ENCODE measurements at regions not wholly inside any gene's neighbourhood (a gene's known extent, or its start where the extent isn't known, plus 50 kb on each side); places are given as distances from the start of the nearest gene placed in this dataset.

GRCh38 chr4:120622601-120623000 lies 299.9 kb downstream of the PRDM5 start:
- Histone ChIP-seq H3K9me3 (ENCODE audit: low read length) (no peaks in the 10 kb centered on the region), H3K4me3 (replicated peaks in 1 of 3; ENCODE audit: insufficient read depth in 1 of 3, low read depth in 2 of 3, low read length in 3 of 3) (no peak overlapping the region), H3K9ac (ENCODE audit: insufficient read depth, low read depth, low read length) (no peak overlapping the region), H3K4me2 (ENCODE audit: low read depth, low read length) (no peak overlapping the region), H2AFZ (ENCODE audit: low read length) (no peak overlapping the region), H3K4me1 (ENCODE audit: insufficient read depth, low read length) (no peaks in the 10 kb centered on the region), H3K27me3 (ENCODE audit: control insufficient read depth in 1 of 2, insufficient read depth in 2 of 2, low read length in 2 of 2) (no peaks in the 10 kb centered on the region), H3K79me2 (ENCODE audit: insufficient read depth, low read length) (no peaks in the 10 kb centered on the region), H3K27ac (ENCODE audit: extremely low read length, insufficient read depth, low read length) (no peak overlapping the region), H3K36me3 (replicated peaks in 1 of 2; ENCODE audit: control insufficient read depth in 1 of 2, insufficient read depth in 2 of 2, low read length in 2 of 2) (no peaks in the 10 kb centered on the region), H4K20me1 (ENCODE audit: insufficient read depth, low read length) (no peaks in the 10 kb centered on the region)
- POLR2A ChIA-PET, result no interaction called here
- no TSS peak for BruUV-seq (replicated peaks)
- DNase-seq (ENCODE audit: low spot score), result no peak
- no peak for ATAC-seq
- intact Hi-C loops (cut with micrococcal nuclease; ENCODE audit: unreplicated experiment) (no loop called here), in situ Hi-C loops (cut with HindIII; ENCODE audit: extremely low pct_ligation_motif_present, low pct_unique_long_range_greater_than_20kb) (no loop called here)
- CTCF ChIA-PET (ENCODE audit: low intra/inter-chr PET ratio, low total read pairs), result no interaction called here
- no peak for FAIRE-seq
- TF ChIP-seq HINFP (CRISPR knock-in tag; IDR thresholded peaks at IDR 0.05; ENCODE audit: low read depth) (no peak), ZNF430 (CRISPR knock-in tag; IDR thresholded peaks at IDR 0.05) (no peak), SKI (IDR thresholded peaks at IDR 0.05; ENCODE audit: partially characterized antibody) (no peak), KDM4B (CRISPR knock-in tag; IDR thresholded peaks at IDR 0.05) (no peak), HNRNPH1 (optimal IDR thresholded peaks at IDR 0.05; ENCODE audit: low read depth, low read length) (no peak), RCOR2 (CRISPR knock-in tag; IDR thresholded peaks at IDR 0.05) (no peak), TP53 (CRISPR knock-in tag; conservative IDR thresholded peaks at IDR 0.05) (no peak), ZNF333 (CRISPR knock-in tag; IDR thresholded peaks at IDR 0.05; ENCODE audit: borderline replicate concordance) (no peak), ZSCAN30 (CRISPR knock-in tag; IDR thresholded peaks at IDR 0.05) (no peak), NR2F6 (IDR thresholded peaks at IDR 0.05) (no peak), NR2F6 (CRISPR knock-in tag; IDR thresholded peaks at IDR 0.05) (no peak), HOMEZ (CRISPR knock-in tag; IDR thresholded peaks at IDR 0.05; ENCODE audit: low read depth) (no peak), ZNF124 (CRISPR knock-in tag; IDR thresholded peaks at IDR 0.05) (no peak), GPN1 (CRISPR knock-in tag; IDR thresholded peaks at IDR 0.05; ENCODE audit: borderline replicate concordance) (no peak), ZNF34 (CRISPR knock-in tag; IDR thresholded peaks at IDR 0.05; ENCODE audit: borderline replicate concordance) (no peak), NFAT5 (CRISPR knock-in tag; IDR thresholded peaks at IDR 0.05) (no peak), E2F2 (CRISPR knock-in tag; IDR thresholded peaks at IDR 0.05; ENCODE audit: borderline replicate concordance) (no peak), ZNF558 (CRISPR knock-in tag; IDR thresholded peaks at IDR 0.05; ENCODE audit: borderline replicate concordance) (no peak), REL (CRISPR knock-in tag; conservative IDR thresholded peaks at IDR 0.05) (no peak)

All from HepG2 (cell line).